ENCODE measurements at regions not wholly inside any gene's neighbourhood (a gene's known extent, or its start where the extent isn't known, plus 50 kb on each side); places are given as distances from the start of the nearest gene placed in this dataset.

- H3K9me3 Mint-ChIP-seq: no peaks in the 10 kb centered on the region
- H3K4me3 Mint-ChIP-seq: no peak overlapping the region
- no peak for DNase-seq
- no peaks in the 10 kb centered on the region for H3K27me3 Mint-ChIP-seq
- no peaks in the 10 kb centered on the region for H3K36me3 Mint-ChIP-seq
- no peaks in the 10 kb centered on the region for H3K4me1 Mint-ChIP-seq
- no peak overlapping the region for H3K27ac Mint-ChIP-seq
- CTCF ChIA-PET: no interaction called here
Measured at GRCh38 chr9:1421436-1421835, 371.3 kb downstream of the DMRT2 start.

DNA sequence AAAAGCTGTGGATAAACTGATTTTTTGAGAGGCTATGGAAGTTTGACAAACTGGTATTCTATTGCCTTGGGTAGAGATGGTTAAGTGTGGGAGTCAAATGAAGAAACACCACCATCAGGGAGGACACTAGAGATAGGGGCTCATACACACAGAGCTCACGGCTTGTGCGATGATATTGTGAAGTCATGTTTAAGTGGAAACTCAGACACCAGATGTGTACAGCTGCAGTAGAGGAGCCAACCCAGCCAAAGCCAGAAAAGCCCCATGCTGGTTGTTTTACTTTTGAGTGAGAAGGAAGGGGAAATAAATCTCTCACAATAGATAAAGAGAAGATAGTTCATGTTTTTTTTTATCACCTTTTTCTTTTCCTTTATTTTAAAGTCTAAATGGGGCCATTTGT lies 377.7 kb downstream of the DMRT2 start:
- CTCF ChIA-PET: no interaction called here

GRCh38 chr9:1429297-1429696 lies 379.1 kb downstream of the DMRT2 start:
- peak; percentile 27 for DNase-seq
- no peak overlapping the region for H3K4me3 Mint-ChIP-seq
- H3K9me3 Mint-ChIP-seq: no peaks in the 10 kb centered on the region
- peaks cover 4% of the 10 kb centered on the region for H3K27me3 Mint-ChIP-seq
- no peaks in the 10 kb centered on the region for H3K4me1 Mint-ChIP-seq
- no peaks in the 10 kb centered on the region for H3K36me3 Mint-ChIP-seq
- CTCF ChIA-PET: no interaction called here
- H3K27ac Mint-ChIP-seq: no peak overlapping the region

More for the DNA sequence above, 377.7 kb downstream of the DMRT2 start:
- Mint-ChIP-seq H3K9me3 (no peaks in the 10 kb centered on the region), H3K27me3 (peaks cover 4% of the 10 kb centered on the region), H3K4me1 (no peaks in the 10 kb centered on the region), H3K4me3 (no peak overlapping the region), H3K36me3 (no peaks in the 10 kb centered on the region), H3K27ac (no peak overlapping the region)
- DNase-seq: no peak

DNA sequence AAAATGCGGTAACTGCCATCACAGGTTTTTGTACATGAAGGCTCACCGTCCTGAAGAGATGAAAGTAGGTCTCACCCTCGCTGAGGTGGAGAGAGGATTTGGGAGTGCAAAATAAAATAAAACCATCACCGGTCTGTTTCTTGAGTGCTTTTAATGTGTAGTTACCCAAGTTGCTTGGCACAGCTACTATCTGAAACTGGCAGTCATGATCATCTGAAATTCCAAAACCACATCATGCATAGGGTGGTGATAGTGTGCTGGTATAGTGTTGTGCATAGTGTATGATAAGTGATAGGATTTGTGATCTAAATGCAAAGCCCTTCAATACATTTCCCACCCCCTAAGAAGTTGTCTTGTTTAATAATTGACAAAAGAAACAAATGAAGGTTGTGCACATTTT lies 381.3 kb downstream of the DMRT2 start:
- H3K9me3 Mint-ChIP-seq: no peaks in the 10 kb centered on the region
- CTCF ChIA-PET: interaction anchor here (0.6 kb wide), 1 partner anchor 419 kb away, joined by 3 read pairs; no protein-coding TSS in a partner anchor
- H3K27me3 Mint-ChIP-seq: peaks cover 4% of the 10 kb centered on the region
- H3K4me3 Mint-ChIP-seq: no peak overlapping the region
- no peak for DNase-seq
- H3K4me1 Mint-ChIP-seq: no peaks in the 10 kb centered on the region
- H3K36me3 Mint-ChIP-seq: no peaks in the 10 kb centered on the region
- H3K27ac Mint-ChIP-seq: no peak overlapping the region

DNA sequence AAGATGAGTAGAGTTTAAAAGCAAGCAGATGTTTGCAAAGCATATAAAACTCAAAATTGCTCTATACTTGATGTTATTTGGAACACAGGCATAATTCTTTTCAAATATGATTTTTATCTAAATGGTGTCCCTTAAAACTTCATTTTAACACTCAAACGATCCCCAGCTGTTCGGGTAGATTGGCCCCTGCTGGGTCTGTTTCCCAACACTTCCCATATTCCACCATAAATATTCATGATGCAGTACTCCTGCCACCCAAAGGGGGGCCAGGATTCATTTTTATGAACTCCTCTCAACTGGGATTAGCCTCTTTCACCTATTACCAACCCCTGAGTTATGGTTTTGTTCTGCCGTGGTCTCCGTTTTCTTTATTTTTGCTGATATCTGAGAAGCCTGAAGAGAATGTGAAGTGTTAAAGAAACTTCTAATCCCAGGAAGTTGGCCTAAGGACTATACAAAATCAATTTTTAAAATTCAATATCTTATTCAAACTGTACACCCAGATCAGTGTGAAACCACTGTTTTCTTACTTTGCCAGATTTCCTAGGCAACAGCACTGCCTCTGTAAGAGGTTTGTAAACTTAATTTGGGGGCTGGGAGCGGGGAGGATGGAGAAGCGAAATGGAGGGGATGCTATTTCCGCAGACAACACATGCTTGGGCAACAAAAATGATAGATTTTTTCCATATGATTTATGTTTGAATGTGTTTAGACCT lies 384.1 kb downstream of the DMRT2 start:
- no peaks in the 10 kb centered on the region for H3K9me3 Mint-ChIP-seq
- no peaks in the 10 kb centered on the region for H3K4me1 Mint-ChIP-seq
- H3K4me3 Mint-ChIP-seq: no peak overlapping the region
- CTCF ChIA-PET: no interaction called here
- no peaks in the 10 kb centered on the region for H3K27me3 Mint-ChIP-seq
- H3K36me3 Mint-ChIP-seq: no peaks in the 10 kb centered on the region
- DNase-seq: no peak
- no peak overlapping the region for H3K27ac Mint-ChIP-seq

DNA sequence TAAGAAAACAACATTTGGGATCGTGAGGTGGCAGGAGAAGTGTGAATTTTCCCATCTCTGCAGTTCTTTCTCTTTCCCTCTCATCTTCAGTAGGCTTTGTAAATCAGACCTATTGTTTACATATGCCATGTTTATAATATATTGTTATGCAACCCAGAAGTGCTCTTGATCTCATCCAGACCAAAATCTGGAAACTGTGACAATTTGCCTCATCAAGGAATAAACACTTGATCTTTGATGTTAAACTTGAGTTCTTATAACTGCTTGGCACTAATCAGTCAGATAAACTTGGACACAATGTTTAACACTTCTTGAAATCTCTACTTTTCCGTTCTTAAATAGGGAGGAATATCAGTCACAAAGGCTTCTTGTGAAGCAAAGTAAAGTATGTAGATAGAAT lies 384.7 kb downstream of the DMRT2 start:
- Mint-ChIP-seq H3K4me1 (no peaks in the 10 kb centered on the region), H3K27ac (no peak overlapping the region), H3K36me3 (no peaks in the 10 kb centered on the region), H3K4me3 (no peak overlapping the region), H3K9me3 (no peaks in the 10 kb centered on the region), H3K27me3 (no peaks in the 10 kb centered on the region)
- no peak for DNase-seq
- CTCF ChIA-PET: no interaction called here

GRCh38 chr9:1440256-1440655 lies 390.1 kb downstream of the DMRT2 start:
- Mint-ChIP-seq H3K27ac (no peak overlapping the region), H3K27me3 (no peaks in the 10 kb centered on the region), H3K9me3 (no peaks in the 10 kb centered on the region), H3K4me3 (no peak overlapping the region), H3K4me1 (no peaks in the 10 kb centered on the region), H3K36me3 (no peaks in the 10 kb centered on the region)
- CTCF ChIA-PET: no interaction called here
- DNase-seq: no peak

- Mint-ChIP-seq H3K4me1 (no peaks in the 10 kb centered on the region), H3K4me3 (no peak overlapping the region), H3K27me3 (no peaks in the 10 kb centered on the region), H3K9me3 (no peaks in the 10 kb centered on the region), H3K36me3 (no peaks in the 10 kb centered on the region), H3K27ac (no peak overlapping the region)
- no peak for DNase-seq
- CTCF ChIA-PET: no interaction called here
Measured at GRCh38 chr9:1442105-1442504, 391.9 kb downstream of the DMRT2 start.

GRCh38 chr9:1443450-1443849 lies 393.3 kb downstream of the DMRT2 start:
- CTCF ChIA-PET: no interaction called here
- H3K27ac Mint-ChIP-seq: no peak overlapping the region
- H3K4me3 Mint-ChIP-seq: no peak overlapping the region
- H3K36me3 Mint-ChIP-seq: no peaks in the 10 kb centered on the region
- no peak for DNase-seq
- H3K4me1 Mint-ChIP-seq: no peaks in the 10 kb centered on the region
- H3K27me3 Mint-ChIP-seq: no peaks in the 10 kb centered on the region
- H3K9me3 Mint-ChIP-seq: no peaks in the 10 kb centered on the region

DNA sequence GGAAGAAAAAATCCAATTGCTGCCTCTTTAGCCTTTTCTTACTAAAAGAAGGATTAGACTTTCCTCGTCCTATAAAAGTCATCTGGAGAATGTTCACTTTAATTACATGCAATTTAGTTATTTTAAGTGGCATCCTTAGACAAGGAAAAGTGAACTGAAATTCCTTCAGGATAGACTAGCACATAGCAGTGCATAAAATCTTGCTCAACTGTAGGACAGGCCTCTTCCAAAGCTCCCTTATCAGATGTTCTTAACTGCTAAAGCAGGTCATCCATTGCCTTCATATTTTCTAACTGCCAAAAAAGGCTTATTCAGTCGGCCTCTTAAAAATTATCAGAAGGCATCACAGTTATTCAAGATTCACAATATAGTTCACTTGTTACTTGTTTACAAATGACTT lies 396.5 kb downstream of the DMRT2 start:
- Mint-ChIP-seq H3K9me3 (no peaks in the 10 kb centered on the region), H3K4me3 (no peak overlapping the region), H3K4me1 (no peaks in the 10 kb centered on the region), H3K27ac (no peak overlapping the region), H3K27me3 (no peaks in the 10 kb centered on the region), H3K36me3 (no peaks in the 10 kb centered on the region)
- DNase-seq: no peak
- CTCF ChIA-PET: no interaction called here

- Mint-ChIP-seq H3K27me3 (no peaks in the 10 kb centered on the region), H3K9me3 (no peaks in the 10 kb centered on the region), H3K27ac (no peak overlapping the region), H3K36me3 (no peaks in the 10 kb centered on the region), H3K4me3 (no peak overlapping the region), H3K4me1 (no peaks in the 10 kb centered on the region)
- CTCF ChIA-PET: no interaction called here
- DNase-seq: no peak
Measured at GRCh38 chr9:1453636-1454035, 403.5 kb downstream of the DMRT2 start.

- H3K27ac Mint-ChIP-seq: no peak overlapping the region
- DNase-seq: no peak
- CTCF ChIA-PET: no interaction called here
- no peak overlapping the region for H3K4me3 Mint-ChIP-seq
- no peaks in the 10 kb centered on the region for H3K27me3 Mint-ChIP-seq
- H3K9me3 Mint-ChIP-seq: no peaks in the 10 kb centered on the region
- no peaks in the 10 kb centered on the region for H3K4me1 Mint-ChIP-seq
- H3K36me3 Mint-ChIP-seq: no peaks in the 10 kb centered on the region
Measured at GRCh38 chr9:1454211-1454610, 404.1 kb downstream of the DMRT2 start.

- H3K9me3 Mint-ChIP-seq: no peaks in the 10 kb centered on the region
- DNase-seq: no peak
- H3K4me1 Mint-ChIP-seq: no peaks in the 10 kb centered on the region
- CTCF ChIA-PET: no interaction called here
- no peak overlapping the region for H3K27ac Mint-ChIP-seq
- H3K27me3 Mint-ChIP-seq: no peaks in the 10 kb centered on the region
- H3K36me3 Mint-ChIP-seq: no peaks in the 10 kb centered on the region
- no peak overlapping the region for H3K4me3 Mint-ChIP-seq
Measured at GRCh38 chr9:1454616-1455347, 404.6 kb downstream of the DMRT2 start.

- CTCF ChIA-PET: no interaction called here
- DNase-seq: no peak
- Mint-ChIP-seq H3K4me1 (no peaks in the 10 kb centered on the region), H3K9me3 (no peaks in the 10 kb centered on the region), H3K36me3 (no peaks in the 10 kb centered on the region), H3K27me3 (no peaks in the 10 kb centered on the region), H3K27ac (no peak overlapping the region), H3K4me3 (no peak overlapping the region)
Measured at GRCh38 chr9:1455766-1456165, 405.6 kb downstream of the DMRT2 start.

DNA sequence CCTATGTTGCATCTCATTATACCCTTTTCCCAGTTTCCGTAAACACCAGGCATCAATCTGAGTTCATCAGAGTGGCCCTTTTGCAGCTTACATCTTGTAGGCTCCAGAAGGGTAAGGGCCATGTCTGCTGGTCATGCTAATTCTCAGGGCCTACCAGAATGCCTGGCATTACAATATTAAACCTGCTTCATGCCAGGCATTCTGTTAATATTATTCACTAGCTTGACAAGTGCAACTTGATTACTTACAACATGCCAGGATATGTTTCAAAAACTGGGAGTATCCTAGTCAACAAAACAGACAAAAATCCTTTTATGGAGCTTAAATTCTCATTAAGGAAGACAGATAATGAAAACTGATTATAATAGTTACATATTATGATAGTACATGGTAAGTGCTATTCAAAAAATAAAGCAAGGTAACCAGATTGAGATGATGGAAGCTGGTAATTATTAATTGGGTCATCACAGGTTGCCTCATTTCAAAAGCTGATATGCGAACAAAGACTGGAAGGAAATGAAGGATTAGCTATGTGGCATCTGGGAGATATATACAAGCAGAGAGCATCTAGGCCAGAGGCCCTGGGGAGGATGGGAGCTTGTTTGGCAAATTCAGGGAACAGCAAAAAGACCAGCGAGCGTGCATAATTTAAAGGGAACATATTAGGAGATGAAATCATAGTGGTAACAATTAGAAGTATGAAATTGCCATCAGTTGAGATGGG lies 406.3 kb downstream of the DMRT2 start:
- no peaks in the 10 kb centered on the region for H3K9me3 Mint-ChIP-seq
- CTCF ChIA-PET: interaction anchor here (0.7 kb wide), 1 partner anchor 379 kb away, joined by 3 read pairs; no protein-coding TSS in a partner anchor
- H3K36me3 Mint-ChIP-seq: no peaks in the 10 kb centered on the region
- no peak for DNase-seq
- H3K27me3 Mint-ChIP-seq: no peaks in the 10 kb centered on the region
- H3K27ac Mint-ChIP-seq: no peak overlapping the region
- no peak overlapping the region for H3K4me3 Mint-ChIP-seq
- no peaks in the 10 kb centered on the region for H3K4me1 Mint-ChIP-seq
